ENCODE measurements at regions not wholly inside any gene's neighbourhood (a gene's known extent, or its start where the extent isn't known, plus 50 kb on each side); places are given as distances from the start of the nearest gene placed in this dataset.
"Not testable (repeated sequence)": the region's sequence is repeated elsewhere in the genome, so short reads cannot be mapped to it uniquely, and the experiment has no call there.

- DNase-seq (ENCODE audit: low spot score), result not testable (repeated sequence)
Measured at GRCh38 chr3:197459571-197459970, 96.2 kb downstream of the BDH1 start.

- no peak for DNase-seq (ENCODE audit: low spot score)
Measured at GRCh38 chr3:197458906-197459470, 96.8 kb downstream of the BDH1 start.

GRCh38 chr3:197458179-197458707 is 97.5 kb downstream of the BDH1 start:
- DNase-seq (ENCODE audit: low spot score), result peak; percentile 83

GRCh38 chr3:197456261-197457091 is 99.3 kb downstream of the BDH1 start:
- DNase-seq (ENCODE audit: low spot score), result peak; percentile 82

- not testable (repeated sequence) for DNase-seq (ENCODE audit: low spot score)
Measured at GRCh38 chr3:197454841-197455240, 100.9 kb downstream of the BDH1 start.

- no peak for DNase-seq (ENCODE audit: low spot score)
Measured at GRCh38 chr3:197454014-197454413, 101.8 kb downstream of the BDH1 start.

GRCh38 chr3:197450810-197451209 is 105.0 kb downstream of the BDH1 start:
- DNase-seq (ENCODE audit: low spot score), result no peak

GRCh38 chr3:197450308-197450707 is 105.5 kb downstream of the BDH1 start:
- no peak for DNase-seq (ENCODE audit: low spot score)

- DNase-seq (ENCODE audit: low spot score), result not testable (repeated sequence)
Measured at GRCh38 chr3:197449181-197449580, 106.6 kb downstream of the BDH1 start.

GRCh38 chr3:197447781-197448180 is 108.0 kb downstream of the BDH1 start:
- not testable (repeated sequence) for DNase-seq (ENCODE audit: low spot score)

- DNase-seq (ENCODE audit: low spot score), result no peak
Measured at GRCh38 chr3:197447057-197447456, 108.7 kb downstream of the BDH1 start.

GRCh38 chr3:197446700-197447056 is 109.1 kb downstream of the BDH1 start:
- no peak for DNase-seq (ENCODE audit: low spot score)

- no peak for DNase-seq (ENCODE audit: low spot score)
Measured at GRCh38 chr3:197445896-197446699, 109.7 kb downstream of the BDH1 start.

GRCh38 chr3:197444793-197445379 is 110.9 kb downstream of the BDH1 start:
- DNase-seq (ENCODE audit: low spot score), result no peak

GRCh38 chr3:197443506-197443905 is 112.3 kb downstream of the BDH1 start:
- no peak for DNase-seq (ENCODE audit: low spot score)

GRCh38 chr3:197440717-197441303 is 115.0 kb downstream of the BDH1 start:
- DNase-seq (ENCODE audit: low spot score), result no peak

- DNase-seq (ENCODE audit: low spot score), result no peak
Measured at GRCh38 chr3:197438906-197439305, 116.9 kb downstream of the BDH1 start.

- DNase-seq (ENCODE audit: low spot score), result no peak
Measured at GRCh38 chr3:197435426-197435825, 120.3 kb downstream of the BDH1 start.

- no peak for DNase-seq (ENCODE audit: low spot score)
Measured at GRCh38 chr3:197434830-197435229, 120.9 kb downstream of the BDH1 start.

GRCh38 chr3:197432384-197433127 is 123.2 kb downstream of the BDH1 start:
- no peak for DNase-seq (ENCODE audit: low spot score)

- no peak for DNase-seq (ENCODE audit: low spot score)
Measured at GRCh38 chr3:197431346-197431910, 124.3 kb downstream of the BDH1 start.

Measured in putamen (tissue), 1 donor.